ENCODE measurements at regions not wholly inside any gene's neighbourhood (a gene's known extent, or its start where the extent isn't known, plus 50 kb on each side); places are given as distances from the start of the nearest gene placed in this dataset.
"Not testable (repeated sequence)": the region's sequence is repeated elsewhere in the genome, so short reads cannot be mapped to it uniquely, and the experiment has no call there.

- Mint-ChIP-seq H3K27me3 (no peaks in the 10 kb centered on the region), H3K4me3 (no peak overlapping the region), H3K4me1 (no peaks in the 10 kb centered on the region), H3K36me3 (no peaks in the 10 kb centered on the region), H3K27ac (no peak overlapping the region), H3K9me3 (peaks cover 0 to 2% (median 0%) of the 10 kb centered on the region in 5 donors)
- Histone ChIP-seq H3K27me3 (ENCODE audit: insufficient read depth, low read length, poor library complexity, severe bottlenecking) (no peaks in the 10 kb centered on the region), H3K4me3 (ENCODE audit: low read length) (no peak overlapping the region), H3K4me1 (ENCODE audit: insufficient read depth, low read length) (no peaks in the 10 kb centered on the region), H3K27ac (ENCODE audit: low read depth, low read length) (no peak overlapping the region), H3K36me3 (ENCODE audit: insufficient read depth, low read length) (no peaks in the 10 kb centered on the region), H3K9me3 (ENCODE audit: low read length) (no peaks in the 10 kb centered on the region)
- ChIA-PET CTCF (no interaction called here), POLR2A (no interaction called here)
- no peak for DNase-seq
Measured at GRCh38 chr6:120938876-120939472, 395.3 kb downstream of the TBC1D32 start.

- ChIA-PET POLR2A (no interaction called here), CTCF (no interaction called here)
- Histone ChIP-seq H3K4me1 (ENCODE audit: insufficient read depth, low read length) (no peaks in the 10 kb centered on the region), H3K27me3 (ENCODE audit: insufficient read depth, low read length, poor library complexity, severe bottlenecking) (no peaks in the 10 kb centered on the region), H3K27ac (ENCODE audit: low read depth, low read length) (no peak overlapping the region), H3K36me3 (ENCODE audit: insufficient read depth, low read length) (no peaks in the 10 kb centered on the region), H3K4me3 (ENCODE audit: low read length) (no peak overlapping the region), H3K9me3 (ENCODE audit: low read length) (no peaks in the 10 kb centered on the region)
- Mint-ChIP-seq H3K36me3 (no peaks in the 10 kb centered on the region), H3K27me3 (no peaks in the 10 kb centered on the region), H3K4me3 (no peak overlapping the region), H3K27ac (no peak overlapping the region), H3K9me3 (peaks cover 0 to 2% (median 0%) of the 10 kb centered on the region in 5 donors), H3K4me1 (no peaks in the 10 kb centered on the region)
- DNase-seq, result no peak
Measured at GRCh38 chr6:120938164-120938875, 396.0 kb downstream of the TBC1D32 start.

GRCh38 chr6:120935908-120936307 is 398.4 kb downstream of the TBC1D32 start:
- Mint-ChIP-seq H3K9me3 (peaks cover 0 to 4% (median 0%) of the 10 kb centered on the region in 5 donors), H3K27me3 (no peaks in the 10 kb centered on the region), H3K4me3 (no peak overlapping the region), H3K4me1 (no peaks in the 10 kb centered on the region), H3K36me3 (no peaks in the 10 kb centered on the region), H3K27ac (no peak overlapping the region)
- POLR2A ChIA-PET, result no interaction called here
- no peaks in the 10 kb centered on the region for H3K4me1 ChIP-seq (ENCODE audit: insufficient read depth, low read length)
- H3K4me3 ChIP-seq (ENCODE audit: low read length), result no peak overlapping the region
- no peak for DNase-seq
- no peaks in the 10 kb centered on the region for H3K36me3 ChIP-seq (ENCODE audit: insufficient read depth, low read length)
- no peak overlapping the region for H3K27ac ChIP-seq (ENCODE audit: low read depth, low read length)
- H3K9me3 ChIP-seq (ENCODE audit: low read length), result no peaks in the 10 kb centered on the region
- no peaks in the 10 kb centered on the region for H3K27me3 ChIP-seq (ENCODE audit: insufficient read depth, low read length, poor library complexity, severe bottlenecking)
- CTCF ChIA-PET, result no interaction called here

- H3K27me3 Mint-ChIP-seq, result no peaks in the 10 kb centered on the region
- peaks cover 0 to 4% (median 0%) of the 10 kb centered on the region in 5 donors for H3K9me3 Mint-ChIP-seq
- no peak overlapping the region for H3K4me3 Mint-ChIP-seq
- Histone ChIP-seq H3K27me3 (ENCODE audit: insufficient read depth, low read length, poor library complexity, severe bottlenecking) (no peaks in the 10 kb centered on the region), H3K36me3 (ENCODE audit: insufficient read depth, low read length) (no peaks in the 10 kb centered on the region), H3K4me3 (ENCODE audit: low read length) (no peak overlapping the region), H3K9me3 (ENCODE audit: low read length) (no peaks in the 10 kb centered on the region), H3K4me1 (ENCODE audit: insufficient read depth, low read length) (no peaks in the 10 kb centered on the region), H3K27ac (ENCODE audit: low read depth, low read length) (no peak overlapping the region)
- no peaks in the 10 kb centered on the region for H3K4me1 Mint-ChIP-seq
- H3K27ac Mint-ChIP-seq, result no peak overlapping the region
- no peak for DNase-seq
- H3K36me3 Mint-ChIP-seq, result no peaks in the 10 kb centered on the region
- ChIA-PET POLR2A (no interaction called here), CTCF (no interaction called here)
Measured at GRCh38 chr6:120935016-120935415, 399.3 kb downstream of the TBC1D32 start.

GRCh38 chr6:120931520-120932180 is 402.6 kb downstream of the TBC1D32 start:
- H3K4me1 ChIP-seq (ENCODE audit: insufficient read depth, low read length); DNase-seq; H3K4me3 Mint-ChIP-seq; H3K36me3 Mint-ChIP-seq; H3K27ac ChIP-seq (ENCODE audit: low read depth, low read length); H3K27me3 ChIP-seq (ENCODE audit: insufficient read depth, low read length, poor library complexity, severe bottlenecking); H3K9me3 ChIP-seq (ENCODE audit: low read length); CTCF ChIA-PET; H3K27ac Mint-ChIP-seq; H3K9me3 Mint-ChIP-seq; H3K36me3 ChIP-seq (ENCODE audit: insufficient read depth, low read length); H3K4me1 Mint-ChIP-seq; H3K4me3 ChIP-seq (ENCODE audit: low read length); H3K27me3 Mint-ChIP-seq; POLR2A ChIA-PET: not testable (repeated sequence)

GRCh38 chr6:120930500-120930899 is 403.8 kb downstream of the TBC1D32 start:
- H3K4me1 ChIP-seq (ENCODE audit: insufficient read depth, low read length); H3K4me1 Mint-ChIP-seq; H3K27ac Mint-ChIP-seq; H3K27me3 ChIP-seq (ENCODE audit: insufficient read depth, low read length, poor library complexity, severe bottlenecking); H3K27ac ChIP-seq (ENCODE audit: low read depth, low read length); H3K36me3 Mint-ChIP-seq; H3K27me3 Mint-ChIP-seq; H3K9me3 Mint-ChIP-seq; H3K36me3 ChIP-seq (ENCODE audit: insufficient read depth, low read length); H3K4me3 ChIP-seq (ENCODE audit: low read length); CTCF ChIA-PET; DNase-seq; H3K9me3 ChIP-seq (ENCODE audit: low read length); POLR2A ChIA-PET; H3K4me3 Mint-ChIP-seq: not testable (repeated sequence)

GRCh38 chr6:120924214-120924613 is 410.1 kb downstream of the TBC1D32 start:
- no peak for DNase-seq
- no peaks in the 10 kb centered on the region for H3K4me1 ChIP-seq (ENCODE audit: insufficient read depth, low read length)
- H3K27me3 Mint-ChIP-seq, result no peaks in the 10 kb centered on the region
- ChIA-PET POLR2A (no interaction called here), CTCF (no interaction called here)
- H3K27ac ChIP-seq (ENCODE audit: low read depth, low read length), result no peak overlapping the region
- H3K4me1 Mint-ChIP-seq, result no peaks in the 10 kb centered on the region
- no peaks in the 10 kb centered on the region for H3K9me3 ChIP-seq (ENCODE audit: low read length)
- H3K27me3 ChIP-seq (ENCODE audit: insufficient read depth, low read length, poor library complexity, severe bottlenecking), result no peaks in the 10 kb centered on the region
- no peaks in the 10 kb centered on the region for H3K36me3 Mint-ChIP-seq
- no peaks in the 10 kb centered on the region for H3K36me3 ChIP-seq (ENCODE audit: insufficient read depth, low read length)
- no peak overlapping the region for H3K4me3 Mint-ChIP-seq
- peaks cover 0 to 5% (median 2%) of the 10 kb centered on the region in 5 donors for H3K9me3 Mint-ChIP-seq
- H3K4me3 ChIP-seq (ENCODE audit: low read length), result no peak overlapping the region
- peak overlapping the region in 1 of 8 donors; percentile 4 for H3K27ac Mint-ChIP-seq

- DNase-seq, result no peak
- no peaks in the 10 kb centered on the region for H3K36me3 ChIP-seq (ENCODE audit: insufficient read depth, low read length)
- H3K27ac ChIP-seq (ENCODE audit: low read depth, low read length), result no peak overlapping the region
- Mint-ChIP-seq H3K36me3 (no peaks in the 10 kb centered on the region), H3K4me1 (no peaks in the 10 kb centered on the region), H3K27me3 (peaks cover 0 to 2% of the 10 kb centered on the region in 2 donors), H3K4me3 (no peak overlapping the region), H3K9me3 (peaks cover 0 to 2% (median 0%) of the 10 kb centered on the region in 5 donors), H3K27ac (no peak overlapping the region)
- no peaks in the 10 kb centered on the region for H3K4me1 ChIP-seq (ENCODE audit: insufficient read depth, low read length)
- ChIA-PET CTCF (no interaction called here), POLR2A (no interaction called here)
- no peak overlapping the region for H3K4me3 ChIP-seq (ENCODE audit: low read length)
- H3K27me3 ChIP-seq (ENCODE audit: insufficient read depth, low read length, poor library complexity, severe bottlenecking), result no peaks in the 10 kb centered on the region
- no peaks in the 10 kb centered on the region for H3K9me3 ChIP-seq (ENCODE audit: low read length)
Measured at GRCh38 chr6:120918137-120918536, 416.1 kb downstream of the TBC1D32 start.

Data from CD8-positive, alpha-beta memory T cell (primary cell).